Embryonic facial prominence (tissue), 1 donor: ENCODE measurements at regions not wholly inside any gene's neighbourhood (a gene's known extent, or its start where the extent isn't known, plus 50 kb on each side); places are given as distances from the start of the nearest gene placed in this dataset.
"Not testable (repeated sequence)": the region's sequence is repeated elsewhere in the genome, so short reads cannot be mapped to it uniquely, and the experiment has no call there.

Experiments used
- DNase-seq: peaks from one replicate; pipeline ENCODE4 v3.0.0-alpha.2; 2016; ENCODE audit errors: extremely low spot score

- no peak for DNase-seq
Observed at GRCh38 chr16:8453359-8453758, 137.0 kb downstream of the TMEM114 start.

GRCh38 chr16:8452941-8453340, 137.4 kb downstream of the TMEM114 start:
- no peak for DNase-seq

GRCh38 chr16:8436931-8437330, 153.4 kb downstream of the TMEM114 start:
- DNase-seq, result no peak

GRCh38 chr16:8431783-8432182, 158.5 kb downstream of the TMEM114 start:
- no peak for DNase-seq

GRCh38 chr16:8430401-8430800, 159.9 kb downstream of the TMEM114 start:
- no peak for DNase-seq

GRCh38 chr16:8426569-8426968, 163.7 kb downstream of the TMEM114 start:
- no peak for DNase-seq

GRCh38 chr16:8417145-8417544, 173.2 kb downstream of the TMEM114 start:
- no peak for DNase-seq

- no peak for DNase-seq
Observed at GRCh38 chr16:8408855-8409567, 181.3 kb downstream of the TMEM114 start.

GRCh38 chr16:8407351-8407750, 183.0 kb downstream of the TMEM114 start:
- DNase-seq, result no peak

- no peak for DNase-seq
Observed at GRCh38 chr16:8403978-8404749, 186.1 kb downstream of the TMEM114 start.

GRCh38 chr16:8402981-8403843, 187.1 kb downstream of the TMEM114 start:
- no peak for DNase-seq

GRCh38 chr16:8400683-8401082, 189.6 kb downstream of the TMEM114 start:
- not testable (repeated sequence) for DNase-seq

- no peak for DNase-seq
Observed at GRCh38 chr16:8398548-8398947, 191.8 kb downstream of the TMEM114 start.

- DNase-seq, result no peak
Observed at GRCh38 chr16:8397223-8397622, 193.1 kb downstream of the TMEM114 start.

- no peak for DNase-seq
Observed at GRCh38 chr16:8396463-8396862, 193.8 kb downstream of the TMEM114 start.

- DNase-seq, result no peak
Observed at GRCh38 chr16:8391257-8391656, 199.1 kb downstream of the TMEM114 start.

GRCh38 chr16:8388684-8389083, 201.6 kb downstream of the TMEM114 start:
- DNase-seq, result no peak

- no peak for DNase-seq
Observed at GRCh38 chr16:8381814-8382213, 208.5 kb downstream of the TMEM114 start.

- no peak for DNase-seq
Observed at GRCh38 chr16:8380311-8380710, 210.0 kb downstream of the TMEM114 start.

- DNase-seq, result no peak
Observed at GRCh38 chr16:8377864-8378263, 212.4 kb downstream of the TMEM114 start.

- DNase-seq, result no peak
Observed at GRCh38 chr16:8376858-8377257, 213.5 kb downstream of the TMEM114 start.

GRCh38 chr16:8376430-8376829, 213.9 kb downstream of the TMEM114 start:
- DNase-seq, result no peak
